HL-60/S4 (cell line): ENCODE measurements at regions not wholly inside any gene's neighbourhood (a gene's known extent, or its start where the extent isn't known, plus 50 kb on each side); places are given as distances from the start of the nearest gene placed in this dataset.
"Not testable (repeated sequence)": the region's sequence is repeated elsewhere in the genome, so short reads cannot be mapped to it uniquely, and the experiment has no call there.

Experiments
- in situ Hi-C: fragments of 300-500 bp; cut with MboI; formaldehyde crosslinking; loops from 2 replicates; pipeline ENCODE4 v1.14.3; 2022; ENCODE audit warnings: low sequenced_read_pairs

GRCh38 chr1:10908266-10908665 lies 104.2 kb upstream of the TARDBP start:
- in situ Hi-C loops, result no loop called here

GRCh38 chr1:10909697-10910680 lies 102.5 kb upstream of the TARDBP start:
- in situ Hi-C loops, result no loop called here

- in situ Hi-C loops, result no loop called here
Observed at GRCh38 chr1:10910681-10911489, 101.6 kb upstream of the TARDBP start.

GRCh38 chr1:10911490-10912166 lies 100.8 kb upstream of the TARDBP start:
- in situ Hi-C loops, result no loop called here

- in situ Hi-C loops, result no loop called here
Observed at GRCh38 chr1:10912441-10912840, 100.0 kb upstream of the TARDBP start.

- in situ Hi-C loops, result no loop called here
Observed at GRCh38 chr1:10914056-10914455, 98.4 kb upstream of the TARDBP start.

- in situ Hi-C loops, result no loop called here
Observed at GRCh38 chr1:10915594-10915993, 96.9 kb upstream of the TARDBP start.

GRCh38 chr1:10916311-10916710 lies 96.1 kb upstream of the TARDBP start:
- in situ Hi-C loops, result no loop called here

GRCh38 chr1:10916991-10917390 lies 95.5 kb upstream of the TARDBP start:
- in situ Hi-C loops, result no loop called here

- in situ Hi-C loops, result no loop called here
Observed at GRCh38 chr1:10917513-10918454, 94.7 kb upstream of the TARDBP start.

- in situ Hi-C loops, result no loop called here
Observed at GRCh38 chr1:10918531-10918930, 93.9 kb upstream of the TARDBP start.

- in situ Hi-C loops, result no loop called here
Observed at GRCh38 chr1:10920063-10920626, 92.3 kb upstream of the TARDBP start.

GRCh38 chr1:10922315-10923060 lies 90.0 kb upstream of the TARDBP start:
- in situ Hi-C loops, result not testable (repeated sequence)

GRCh38 chr1:10924030-10924429 lies 88.4 kb upstream of the TARDBP start:
- in situ Hi-C loops, result no loop called here

GRCh38 chr1:10928654-10929053 lies 83.8 kb upstream of the TARDBP start:
- in situ Hi-C loops, result loop anchor here (25.0 kb wide), 1 partner anchor 416 kb away; no protein-coding TSS in a partner anchor

- in situ Hi-C loops, result loop anchor here (25.0 kb wide), 1 partner anchor 420 kb away; no protein-coding TSS in a partner anchor
Observed at GRCh38 chr1:10932088-10932487, 80.4 kb upstream of the TARDBP start.

GRCh38 chr1:10934150-10934818 lies 78.2 kb upstream of the TARDBP start:
- in situ Hi-C loops, result loop anchor here (25.0 kb wide), 1 partner anchor 422 kb away; no protein-coding TSS in a partner anchor

- in situ Hi-C loops, result loop anchor here (25.0 kb wide), 1 partner anchor 423 kb away; no protein-coding TSS in a partner anchor
Observed at GRCh38 chr1:10935246-10935645, 77.2 kb upstream of the TARDBP start.
